ENCODE measurements at regions not wholly inside any gene's neighbourhood (a gene's known extent, or its start where the extent isn't known, plus 50 kb on each side); places are given as distances from the start of the nearest gene placed in this dataset.
"Not testable (repeated sequence)": the region's sequence is repeated elsewhere in the genome, so short reads cannot be mapped to it uniquely, and the experiment has no call there.

GRCh38 chr6:4725136-4725760 lies 51.0 kb upstream of the CDYL start:
- DNase-seq = not testable (repeated sequence)

DNA sequence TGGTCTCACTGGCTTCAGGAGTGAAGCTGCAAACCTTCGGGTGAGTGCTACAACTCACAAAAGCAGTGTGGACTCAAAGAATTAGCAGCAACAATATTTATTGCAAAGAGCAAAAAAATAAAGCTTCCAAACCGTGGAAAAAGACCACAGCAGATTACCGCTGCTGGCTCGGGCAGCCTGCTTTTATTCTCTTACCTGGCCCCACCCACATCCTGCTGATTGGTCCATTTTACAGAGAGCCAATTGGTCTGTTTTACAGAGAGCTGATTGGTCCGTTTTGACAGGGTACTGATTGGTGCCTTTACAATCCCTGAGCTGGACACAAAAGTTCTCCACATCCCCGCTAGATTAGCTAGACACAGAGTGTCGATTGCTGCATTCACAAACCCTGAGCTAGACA lies 51.5 kb upstream of the CDYL start:
- DNase-seq = not testable (repeated sequence)

DNA sequence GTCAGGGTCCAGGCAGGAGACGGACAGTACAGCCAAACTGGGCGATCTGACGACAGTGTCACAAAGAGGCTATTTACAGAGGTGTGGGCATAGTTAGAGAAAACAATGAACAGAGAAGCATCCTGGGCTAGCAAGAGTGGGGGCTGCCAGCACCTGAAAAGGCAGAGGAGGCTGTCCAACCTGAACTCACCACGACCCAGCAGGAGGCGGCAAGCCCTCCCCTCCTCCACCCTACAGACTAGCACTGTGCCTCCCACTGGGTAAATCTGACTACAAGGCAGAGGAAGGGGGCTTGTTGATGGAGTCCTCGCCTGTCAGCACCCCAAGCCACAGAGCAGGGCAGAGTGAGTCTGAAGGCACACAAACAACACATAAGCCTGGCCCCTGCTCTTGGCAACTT lies 52.8 kb upstream of the CDYL start:
- DNase-seq = no peak

- not testable (repeated sequence) for DNase-seq
Observed at GRCh38 chr6:4721368-4721767, 54.8 kb upstream of the CDYL start.

DNA sequence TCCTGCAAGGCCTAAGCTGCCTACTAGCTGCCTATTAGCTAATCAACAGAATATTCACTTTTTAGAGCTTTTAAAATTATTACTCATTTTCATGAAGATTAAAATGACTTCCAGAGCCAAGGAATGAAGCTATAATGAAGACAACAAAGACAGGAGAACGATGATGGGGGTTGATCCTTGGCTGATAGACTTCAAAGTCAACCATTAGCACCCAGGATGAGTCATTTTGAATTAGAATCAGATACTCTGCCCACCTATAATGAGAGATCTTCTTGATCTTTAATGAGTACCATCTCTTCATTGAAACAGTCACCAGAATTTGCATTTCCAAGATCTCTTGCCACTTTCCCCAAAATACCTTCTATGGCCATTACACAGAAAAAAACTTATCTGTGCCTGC lies 56.7 kb upstream of the CDYL start:
- no peak for DNase-seq

GRCh38 chr6:4717856-4718255 lies 58.3 kb upstream of the CDYL start:
- no peak for DNase-seq

DNA sequence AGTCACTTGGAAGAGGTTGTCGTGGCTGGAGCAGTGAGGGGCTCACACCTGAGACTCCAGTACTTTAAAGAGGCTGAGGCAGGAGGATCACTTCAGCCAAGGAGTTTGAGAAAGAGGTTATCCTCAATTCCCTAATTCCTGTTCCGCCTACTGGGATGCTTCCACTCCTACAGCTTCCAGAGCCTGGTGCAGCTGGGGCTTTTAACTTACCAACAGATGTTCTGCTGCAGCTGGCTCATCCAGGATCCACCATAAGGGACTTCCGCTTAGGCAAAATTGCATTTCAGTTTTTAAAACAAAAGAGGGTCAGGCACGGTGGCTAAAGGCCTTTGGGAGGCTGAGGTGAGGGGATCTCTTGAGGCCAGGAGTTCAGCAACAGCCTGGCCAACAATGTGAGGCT lies 59.1 kb upstream of the CDYL start:
- no peak for DNase-seq

DNA sequence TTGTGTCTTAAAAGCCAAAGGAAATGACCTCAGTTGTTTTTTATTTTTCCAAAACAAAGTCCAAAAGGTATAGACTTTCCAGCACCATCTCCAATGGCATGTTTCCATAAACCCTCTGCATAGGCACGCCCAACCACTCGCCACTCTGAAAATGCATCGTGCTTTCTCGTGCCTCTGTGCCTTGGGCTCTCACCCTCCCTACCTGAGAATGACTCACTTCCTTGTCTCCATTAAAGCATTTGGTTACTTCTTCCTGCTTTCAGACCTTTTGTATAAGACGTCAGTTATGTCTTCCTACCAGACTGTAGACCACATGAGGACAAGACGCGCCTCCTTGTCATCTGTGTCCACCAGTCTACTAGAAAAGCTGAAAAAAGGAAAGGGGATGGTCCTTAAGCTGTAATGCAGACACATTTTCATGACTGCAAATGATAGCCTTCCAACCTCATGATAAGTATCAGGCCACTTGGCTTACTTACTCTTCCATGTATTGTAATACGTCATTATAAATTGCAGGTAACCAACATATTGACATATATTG lies 61.2 kb upstream of the CDYL start:
- DNase-seq = no peak

- DNase-seq = no peak
Observed at GRCh38 chr6:4712291-4712690, 63.9 kb upstream of the CDYL start.

- no peak for DNase-seq
Observed at GRCh38 chr6:4707011-4707410, 69.2 kb upstream of the CDYL start.

GRCh38 chr6:4705809-4706208 lies 70.4 kb upstream of the CDYL start:
- no peak for DNase-seq

GRCh38 chr6:4703382-4703781 lies 72.8 kb upstream of the CDYL start:
- no peak for DNase-seq

DNA sequence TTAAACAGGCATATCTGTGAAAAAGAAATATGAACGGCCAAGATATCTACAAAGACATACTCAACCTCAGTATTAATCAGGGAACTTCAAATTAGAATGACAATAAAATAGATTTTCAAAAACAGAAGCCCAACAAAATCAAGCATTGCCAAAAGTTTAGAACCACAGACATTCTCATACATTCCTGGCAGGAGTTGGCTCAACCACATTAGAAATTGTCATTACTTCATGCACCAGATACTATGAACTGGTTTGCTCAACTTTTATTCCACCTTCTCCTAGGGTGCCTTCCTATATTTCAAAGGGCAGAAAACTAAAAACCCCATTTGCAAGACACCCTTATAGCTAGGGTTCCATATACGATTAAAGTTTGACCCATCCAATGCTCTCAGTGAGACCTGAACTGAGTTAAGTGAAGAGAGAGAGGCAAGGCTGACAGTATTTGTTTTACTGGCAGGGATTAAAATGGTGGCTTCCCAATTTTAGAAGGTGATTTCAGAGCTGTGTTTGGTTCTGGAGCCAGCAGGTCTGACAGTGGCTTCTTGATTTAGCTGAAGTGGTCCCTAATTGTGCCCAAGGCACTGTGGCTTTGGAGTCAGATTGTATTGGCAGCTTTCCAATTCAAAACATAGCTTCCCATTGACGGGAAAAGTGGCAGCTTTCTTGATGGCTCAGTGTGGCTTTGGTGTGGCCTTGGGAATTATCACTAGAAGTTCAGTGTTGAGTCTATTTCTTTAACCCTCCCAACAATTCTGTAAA lies 77.1 kb upstream of the CDYL start:
- no peak for DNase-seq

GRCh38 chr6:4693173-4693970 lies 82.8 kb upstream of the CDYL start:
- no peak for DNase-seq

GRCh38 chr6:4692664-4693063 lies 83.5 kb upstream of the CDYL start:
- DNase-seq = no peak

- DNase-seq = no peak
Observed at GRCh38 chr6:4687989-4688947, 87.9 kb upstream of the CDYL start.

- DNase-seq = no peak
Observed at GRCh38 chr6:4687656-4687988, 88.6 kb upstream of the CDYL start.

- DNase-seq = no peak
Observed at GRCh38 chr6:4682431-4683097, 93.6 kb upstream of the CDYL start.

- no peak for DNase-seq
Observed at GRCh38 chr6:4678506-4679300, 97.5 kb upstream of the CDYL start.

DNA sequence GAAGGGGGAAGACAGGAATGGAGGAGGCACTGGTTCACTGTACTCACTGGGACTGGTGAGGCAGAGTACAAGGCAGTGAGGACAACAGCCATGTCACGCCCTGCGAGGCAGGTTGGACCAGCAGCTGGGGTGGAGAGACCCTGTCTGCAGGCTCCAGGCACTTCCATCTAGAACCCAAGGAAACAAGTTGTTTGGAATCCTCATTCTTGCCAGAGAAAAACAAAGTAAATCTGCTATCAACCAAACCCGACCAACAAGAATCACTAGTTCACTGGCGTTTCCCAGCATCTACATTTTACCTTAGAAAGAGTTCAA lies 98.5 kb upstream of the CDYL start:
- no peak for DNase-seq

DNA sequence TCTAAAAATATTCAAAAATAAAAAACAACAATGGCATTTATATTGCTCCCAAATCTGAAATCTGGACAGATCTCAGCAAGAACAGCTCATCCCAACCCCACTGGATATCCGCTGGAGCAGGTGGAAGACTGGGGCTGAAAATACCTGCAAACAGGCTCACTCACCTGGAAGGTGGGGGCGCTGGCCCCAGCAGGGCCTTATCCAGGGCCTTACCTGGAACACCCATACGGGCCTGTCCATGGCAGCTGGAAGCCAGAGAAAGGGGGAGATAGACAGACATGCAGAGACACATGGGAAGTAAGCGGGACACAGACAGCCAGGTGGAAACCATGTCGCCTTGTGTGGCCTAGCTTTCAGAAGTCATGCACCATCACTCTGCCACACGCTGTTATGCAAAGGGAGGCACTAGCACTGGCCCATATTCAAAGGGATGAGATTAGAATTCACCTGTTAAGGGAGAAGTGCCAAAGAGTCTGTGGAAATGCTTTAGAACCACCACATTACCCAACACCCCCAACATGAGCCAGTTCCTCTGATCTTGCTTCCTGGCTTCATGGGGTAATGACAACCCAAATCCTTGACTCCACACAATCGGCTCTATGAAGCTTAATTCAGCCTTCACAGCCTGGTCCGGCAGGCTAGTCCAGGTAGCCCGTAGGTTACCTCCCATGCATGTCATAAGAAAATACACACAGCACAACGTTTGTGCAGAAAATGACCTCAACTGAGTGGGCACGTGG lies 99.0 kb upstream of the CDYL start:
- DNase-seq = no peak
